HUES48 (cell line): ENCODE measurements at regions not wholly inside any gene's neighbourhood (a gene's known extent, or its start where the extent isn't known, plus 50 kb on each side); places are given as distances from the start of the nearest gene placed in this dataset.

Experiments
- H3K27ac ChIP-seq: one replicate; pipeline ENCODE4 v1.7.0; 2013; ENCODE audit warnings: low read depth, low read length, inconsistent platforms
- H3K27me3 ChIP-seq: 2 replicates; pipeline ENCODE4 v1.6.1; 2013; ENCODE audit warnings: mild to moderate bottlenecking, low read length; ENCODE audit not compliant: control insufficient read depth, insufficient read depth
- H3K36me3 ChIP-seq: 2 replicates; pipeline ENCODE4 v1.6.1; 2013; ENCODE audit warnings: low read length; ENCODE audit not compliant: control insufficient read depth, insufficient read depth
- H3K4me1 ChIP-seq: 2 replicates; pipeline ENCODE4 v1.6.1; 2013; ENCODE audit warnings: mild to moderate bottlenecking, low read length; ENCODE audit not compliant: control insufficient read depth, insufficient read depth
- H3K4me3 ChIP-seq: 2 replicates; pipeline ENCODE4 v1.5.1; 2013; ENCODE audit warnings: mild to moderate bottlenecking, low read depth, low read length
- H3K9ac ChIP-seq: 2 replicates; pipeline ENCODE4 v1.6.1; 2013; ENCODE audit warnings: mild to moderate bottlenecking, low read depth, low read length, moderate library complexity
- H3K9me3 ChIP-seq: 2 replicates; pipeline ENCODE4 v1.6.1; 2013; ENCODE audit warnings: low read length; ENCODE audit not compliant: control insufficient read depth, insufficient read depth

- H3K4me3 ChIP-seq, result no peak overlapping the region
- H3K4me1 ChIP-seq, result no peaks in the 10 kb centered on the region
- no peaks in the 10 kb centered on the region for H3K36me3 ChIP-seq
- no peaks in the 10 kb centered on the region for H3K9me3 ChIP-seq
- no peak overlapping the region for H3K27ac ChIP-seq
- H3K27me3 ChIP-seq, result no peaks in the 10 kb centered on the region
- H3K9ac ChIP-seq, result no peak overlapping the region
These were observed 103.0 kb upstream of the FBXO11 start for GRCh38 chr2:48009256-48009655.

DNA sequence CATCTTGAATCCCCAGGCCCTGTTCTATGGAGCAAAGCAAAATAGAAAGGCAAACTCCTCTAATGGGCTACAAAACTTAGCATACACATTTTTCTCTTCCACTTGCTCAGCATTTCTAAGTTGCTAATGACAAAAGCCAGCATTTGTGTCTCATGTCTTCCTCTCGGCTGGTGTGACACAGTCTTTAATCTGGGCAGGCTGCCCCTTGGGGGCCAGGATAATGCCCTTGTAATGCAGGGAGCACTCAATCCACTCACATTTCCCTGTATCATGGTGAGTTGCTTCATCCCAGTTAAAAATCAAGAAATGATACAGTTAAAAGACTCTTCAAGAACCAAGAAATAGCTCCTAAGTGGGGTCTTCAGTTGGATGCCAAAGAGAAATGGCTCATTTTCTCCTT, 109.1 kb upstream of the FBXO11 start:
- Histone ChIP-seq H3K4me3 (no peak overlapping the region), H3K36me3 (no peaks in the 10 kb centered on the region), H3K9me3 (peaks cover 5% of the 10 kb centered on the region; the same call in 1 of the 2 replicates), H3K27ac (no peak overlapping the region), H3K9ac (no peak overlapping the region), H3K27me3 (no peaks in the 10 kb centered on the region), H3K4me1 (0 out of 2 replicates have a peak, but pooled peaks cover 3% of the 10 kb centered on the region)

- Histone ChIP-seq H3K27me3 (no peaks in the 10 kb centered on the region), H3K4me1 (0 out of 2 replicates have a peak, but pooled peaks cover 3% of the 10 kb centered on the region), H3K27ac (no peak overlapping the region), H3K9me3 (peaks cover 5% of the 10 kb centered on the region; the same call in 1 of the 2 replicates), H3K4me3 (no peak overlapping the region), H3K36me3 (no peaks in the 10 kb centered on the region), H3K9ac (no peak overlapping the region)
These were observed 110.1 kb upstream of the FBXO11 start for GRCh38 chr2:48016225-48017019.

DNA sequence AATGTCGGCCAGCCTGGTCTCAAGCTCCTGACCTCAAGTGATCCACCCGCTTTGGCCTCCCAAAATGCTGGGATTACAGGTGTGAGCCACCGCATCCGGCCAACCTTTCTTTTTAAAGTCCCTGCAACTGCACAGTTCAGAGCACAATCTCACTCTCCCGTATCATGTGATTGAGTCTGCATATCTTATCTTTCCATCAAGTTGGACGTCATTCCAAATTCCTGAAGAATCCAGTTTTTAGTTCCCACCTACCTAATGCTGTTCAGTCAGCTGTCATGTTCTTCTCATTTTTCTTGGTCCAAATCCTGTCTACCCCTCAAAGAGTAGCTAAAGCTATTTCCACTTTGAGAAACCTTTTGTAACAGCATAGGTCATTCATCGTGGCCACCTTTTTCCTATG, 110.8 kb upstream of the FBXO11 start:
- Histone ChIP-seq H3K27ac (no peak overlapping the region), H3K4me3 (no peak overlapping the region), H3K9ac (no peak overlapping the region), H3K9me3 (peaks cover 5% of the 10 kb centered on the region; the same call in 1 of the 2 replicates), H3K27me3 (no peaks in the 10 kb centered on the region), H3K4me1 (0 out of 2 replicates have a peak, but pooled peaks cover 3% of the 10 kb centered on the region), H3K36me3 (no peaks in the 10 kb centered on the region)

GRCh38 chr2:48018480-48018879, 112.2 kb upstream of the FBXO11 start:
- H3K36me3 ChIP-seq, result no peaks in the 10 kb centered on the region
- no peak overlapping the region for H3K9ac ChIP-seq
- H3K4me1 ChIP-seq, result 0 out of 2 replicates have a peak, but pooled peaks cover 3% of the 10 kb centered on the region
- no peak overlapping the region for H3K4me3 ChIP-seq
- H3K9me3 ChIP-seq, result peaks cover 5% of the 10 kb centered on the region; the same call in 1 of the 2 replicates
- H3K27ac ChIP-seq, result no peak overlapping the region
- no peaks in the 10 kb centered on the region for H3K27me3 ChIP-seq

- no peaks in the 10 kb centered on the region for H3K9me3 ChIP-seq
- no peak overlapping the region for H3K4me3 ChIP-seq
- H3K27me3 ChIP-seq, result no peaks in the 10 kb centered on the region
- H3K4me1 ChIP-seq, result no peaks in the 10 kb centered on the region
- H3K27ac ChIP-seq, result no peak overlapping the region
- H3K9ac ChIP-seq, result no peak overlapping the region
- no peaks in the 10 kb centered on the region for H3K36me3 ChIP-seq
These were observed 120.6 kb upstream of the FBXO11 start for GRCh38 chr2:48026865-48027264.

GRCh38 chr2:48032765-48033164, 126.5 kb upstream of the FBXO11 start:
- H3K4me1 ChIP-seq, result no peaks in the 10 kb centered on the region
- no peak overlapping the region for H3K27ac ChIP-seq
- no peak overlapping the region for H3K4me3 ChIP-seq
- H3K9ac ChIP-seq, result no peak overlapping the region
- no peaks in the 10 kb centered on the region for H3K36me3 ChIP-seq
- H3K27me3 ChIP-seq, result no peaks in the 10 kb centered on the region
- no peaks in the 10 kb centered on the region; the same call in 1 of the 2 replicates for H3K9me3 ChIP-seq

- Histone ChIP-seq H3K4me1 (no peaks in the 10 kb centered on the region), H3K27me3 (no peaks in the 10 kb centered on the region), H3K9me3 (no peaks in the 10 kb centered on the region; the same call in 1 of the 2 replicates), H3K36me3 (no peaks in the 10 kb centered on the region), H3K9ac (no peak overlapping the region), H3K4me3 (no peak overlapping the region), H3K27ac (no peak overlapping the region)
These were observed 128.0 kb upstream of the FBXO11 start for GRCh38 chr2:48034295-48034694.

- Histone ChIP-seq H3K4me1 (no peaks in the 10 kb centered on the region), H3K9ac (no peak overlapping the region), H3K27me3 (no peaks in the 10 kb centered on the region), H3K36me3 (no peaks in the 10 kb centered on the region), H3K4me3 (no peak overlapping the region), H3K27ac (no peak overlapping the region), H3K9me3 (no peaks in the 10 kb centered on the region; the same call in 1 of the 2 replicates)
These were observed 130.0 kb upstream of the FBXO11 start for GRCh38 chr2:48036312-48036711.

- H3K27ac ChIP-seq, result no peak overlapping the region
- H3K27me3 ChIP-seq, result no peaks in the 10 kb centered on the region
- no peaks in the 10 kb centered on the region; the same call in 1 of the 2 replicates for H3K9me3 ChIP-seq
These were observed 133.1 kb upstream of the FBXO11 start for GRCh38 chr2:48039209-48039990.

More at GRCh38 chr2:48039209-48039990, 133.1 kb upstream of the FBXO11 start:
- no peaks in the 10 kb centered on the region for H3K36me3 ChIP-seq
- no peaks in the 10 kb centered on the region for H3K4me1 ChIP-seq
- H3K4me3 ChIP-seq, result no peak overlapping the region
- no peak overlapping the region for H3K9ac ChIP-seq
